Parathyroid adenoma (tissue), 2 donors: ENCODE measurements at regions not wholly inside any gene's neighbourhood (a gene's known extent, or its start where the extent isn't known, plus 50 kb on each side); places are given as distances from the start of the nearest gene placed in this dataset.

Experiments
- H2AFZ ChIP-seq: fragments of 300-600 bp; sonication (generic); one replicate; pipeline ENCODE4 v1.7.0; 2017; ENCODE audit warnings: antibody characterized with exemption, mild to moderate bottlenecking
- H3K27ac ChIP-seq: fragments of 300-600 bp; sonication (generic); one replicate; pipeline ENCODE4 v1.7.0; 2017
- H3K27me3 ChIP-seq: fragments of 300-600 bp; sonication (generic); one replicate; pipeline ENCODE4 v1.7.0; 2017; ENCODE audit warnings: low read length; ENCODE audit not compliant: control insufficient read depth, insufficient read depth
- H3K36me3 ChIP-seq: fragments of 300-600 bp; sonication (generic); one replicate; pipeline ENCODE4 v1.7.0; 2017; ENCODE audit warnings: low read length; ENCODE audit not compliant: control insufficient read depth, insufficient read depth
- H3K4me1 ChIP-seq: fragments of 300-600 bp; sonication (generic); one replicate; pipeline ENCODE4 v1.7.0; 2017; ENCODE audit warnings: control low read depth
- H3K4me2 ChIP-seq: fragments of 300-600 bp; sonication (generic); one replicate; pipeline ENCODE4 v1.7.0; 2017; ENCODE audit warnings: low read length
- H3K4me3 ChIP-seq: fragments of 300-600 bp; sonication (generic); one replicate; pipeline ENCODE4 v1.7.0; 2017; ENCODE audit warnings: low read depth, low read length
- H3K79me2 ChIP-seq: fragments of 300-600 bp; sonication (generic); one replicate; pipeline ENCODE4 v1.7.0; 2017; ENCODE audit warnings: control low read depth
- H3K9ac ChIP-seq: fragments of 300-600 bp; sonication (generic); one replicate; pipeline ENCODE4 v1.7.0; 2017; ENCODE audit warnings: mild to moderate bottlenecking
- H3K9me3 ChIP-seq: fragments of 300-600 bp; sonication (generic); one replicate; pipeline ENCODE4 v1.7.0; 2017; ENCODE audit warnings: low read length; ENCODE audit not compliant: control insufficient read depth
- CTCF ChIP-seq: fragments of 300-600 bp; sonication (generic); IDR thresholded peaks from one replicate; pipeline ENCODE4 v1.7.0; 2017; ENCODE audit warnings: antibody characterized with exemption, mild to moderate bottlenecking
- donor health status: primary hyperparathyroidism.

- Histone ChIP-seq H3K27ac (no peak overlapping the region), H3K27me3 (no peaks in the 10 kb centered on the region), H2AFZ (no peak overlapping the region), H3K9ac (no peak overlapping the region), H3K36me3 (no peaks in the 10 kb centered on the region), H3K4me1 (no peaks in the 10 kb centered on the region), H3K9me3 (no peaks in the 10 kb centered on the region), H3K4me2 (no peak overlapping the region), H3K4me3 (no peak overlapping the region), H3K79me2 (no peaks in the 10 kb centered on the region)
- no peak for TF ChIP-seq CTCF
Measured at GRCh38 chr13:99883805-99884204, 87.8 kb downstream of the ZIC5 start.

- H3K36me3 ChIP-seq: no peaks in the 10 kb centered on the region
- H3K4me3 ChIP-seq: no peak overlapping the region
- no peaks in the 10 kb centered on the region for H3K79me2 ChIP-seq
- no peaks in the 10 kb centered on the region for H3K27me3 ChIP-seq
- no peak for TF ChIP-seq CTCF
- no peak overlapping the region for H3K27ac ChIP-seq
- no peaks in the 10 kb centered on the region for H3K4me1 ChIP-seq
- H3K9ac ChIP-seq: no peak overlapping the region
- no peak overlapping the region for H2AFZ ChIP-seq
- H3K9me3 ChIP-seq: no peaks in the 10 kb centered on the region
- H3K4me2 ChIP-seq: no peak overlapping the region
Measured at GRCh38 chr13:99878921-99879610, 92.5 kb downstream of the ZIC5 start.

GRCh38 chr13:99876651-99877050 is 94.9 kb downstream of the ZIC5 start:
- no peaks in the 10 kb centered on the region for H3K4me1 ChIP-seq

GRCh38 chr13:99875391-99875790 is 96.2 kb downstream of the ZIC5 start:
- Histone ChIP-seq H3K27me3 (no peaks in the 10 kb centered on the region), H3K9ac (no peak overlapping the region), H3K4me3 (no peak overlapping the region), H3K27ac (no peak overlapping the region), H3K4me2 (no peak overlapping the region), H3K79me2 (no peaks in the 10 kb centered on the region), H3K4me1 (no peaks in the 10 kb centered on the region), H2AFZ (no peak overlapping the region), H3K36me3 (no peaks in the 10 kb centered on the region), H3K9me3 (no peaks in the 10 kb centered on the region)
- TF ChIP-seq CTCF: no peak

More at GRCh38 chr13:99876651-99877050, 94.9 kb downstream of the ZIC5 start:
- Histone ChIP-seq H3K27ac (no peak overlapping the region), H3K4me3 (no peak overlapping the region), H3K27me3 (no peaks in the 10 kb centered on the region), H3K79me2 (no peaks in the 10 kb centered on the region), H3K36me3 (no peaks in the 10 kb centered on the region), H3K9ac (no peak overlapping the region), H3K4me2 (no peak overlapping the region), H2AFZ (no peak overlapping the region), H3K9me3 (no peaks in the 10 kb centered on the region)
- TF ChIP-seq CTCF: no peak

GRCh38 chr13:99873832-99874430 is 97.6 kb downstream of the ZIC5 start:
- no peaks in the 10 kb centered on the region for H3K79me2 ChIP-seq
- no peak overlapping the region for H3K27ac ChIP-seq
- no peaks in the 10 kb centered on the region for H3K27me3 ChIP-seq
- H3K4me1 ChIP-seq: no peaks in the 10 kb centered on the region
- no peak overlapping the region for H3K4me2 ChIP-seq
- no peaks in the 10 kb centered on the region for H3K36me3 ChIP-seq
- no peak overlapping the region for H2AFZ ChIP-seq
- no peak for TF ChIP-seq CTCF
- no peak overlapping the region for H3K4me3 ChIP-seq
- H3K9ac ChIP-seq: no peak overlapping the region
- H3K9me3 ChIP-seq: no peaks in the 10 kb centered on the region
